C4-2B (cell line): ENCODE measurements at regions not wholly inside any gene's neighbourhood (a gene's known extent, or its start where the extent isn't known, plus 50 kb on each side); places are given as distances from the start of the nearest gene placed in this dataset.

Experiments
- CTCF ChIP-seq: fragments of 450-650 bp; conservative IDR thresholded peaks from 2 replicates; pipeline ENCODE4 v1.5.1; 2017; ENCODE audit warnings: mild to moderate bottlenecking
- ZFX ChIP-seq: fragments of 450-650 bp; IDR thresholded peaks from 2 replicates; pipeline ENCODE4 v1.6.1; 2017

DNA sequence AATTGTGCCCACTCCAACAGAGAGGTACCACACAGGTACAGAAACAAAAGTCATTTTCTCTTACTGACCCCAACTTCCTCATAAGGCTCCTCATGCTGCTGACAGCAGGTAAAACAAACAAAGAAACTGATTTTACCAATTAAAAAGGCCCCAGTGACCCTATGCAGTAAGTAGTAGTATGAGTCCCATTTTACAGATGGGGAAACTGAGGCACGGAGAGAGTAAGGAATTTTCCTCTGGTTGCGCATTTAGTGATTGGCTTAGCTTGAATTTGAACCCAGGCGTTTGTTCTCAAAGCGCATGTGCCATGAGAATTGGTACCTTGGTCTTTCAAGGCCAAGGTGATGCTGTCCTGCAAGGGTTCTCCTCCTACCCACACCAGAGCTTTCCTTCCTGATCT, 66.1 kb upstream of the ZBTB40 start:
- TF ChIP-seq CTCF (no peak), ZFX (no peak)
